SK-N-SH (cell line): ENCODE measurements at regions not wholly inside any gene's neighbourhood (a gene's known extent, or its start where the extent isn't known, plus 50 kb on each side); places are given as distances from the start of the nearest gene placed in this dataset.

Source experiments
- CTCF ChIA-PET: fragments of 300-600, 350-600 bp; formaldehyde crosslinking; extraction: SDS; loops from one replicate; lab custom pipeline; 2021; lab: Yijun Ruan, JAX
- POLR2A ChIA-PET: fragments of 350-600 bp; sonication (Branson Sonifier 250); formaldehyde crosslinking; extraction: SDS; loops from one replicate; lab custom pipeline; 2020; ENCODE audit warnings: antibody characterized with exemption, inconsistent platforms; lab: Yijun Ruan, JAX
- DNase-seq: peaks from one replicate; pipeline ENCODE4 v3.0.0; 2012
- H2AFZ ChIP-seq: fragments of 200-600 bp; sonication (generic); 2 replicates; pipeline ENCODE4 v1.8.1; 2016; ENCODE audit warnings: antibody characterized with exemption, mild to moderate bottlenecking, low read depth
- H3F3A ChIP-seq: fragments of 200-600 bp; sonication (generic); replicated peaks from 2 replicates; pipeline ENCODE3; 2016; ENCODE audit warnings: antibody characterized with exemption, mild to moderate bottlenecking; ENCODE audit not compliant: insufficient read depth
- H3K27ac ChIP-seq, 2 experiments: fragments of 200-500 bp in 1 of 2; fragments of 200-600 bp in 1 of 2; sonication (Bioruptor generic) in 1 of 2; sonication (generic), shearing (Covaris generic) in 1 of 2; 2 replicates each; pipeline versions ENCODE4 v1.5.1 to v1.6.1; 2014 to 2016; ENCODE audit warnings: low read depth in 2 of 2, inconsistent platforms in 1 of 2, low read length in 1 of 2, mild to moderate bottlenecking in 1 of 2, mixed read lengths in 1 of 2
- H3K27me3 ChIP-seq: fragments of 200-600 bp; sonication (generic), shearing (Covaris generic); 2 replicates; pipeline ENCODE4 v1.6.1; 2016; ENCODE audit warnings: mixed run types; ENCODE audit not compliant: insufficient read depth
- H3K36me3 ChIP-seq, 2 experiments: fragments of 200-500 bp in 1 of 2; fragments of 200-600 bp in 1 of 2; sonication (Bioruptor generic) in 1 of 2; sonication (generic) in 1 of 2; replicated peaks in 1 of 2; 2 replicates each; pipeline versions ENCODE3 to v1.5.1; 2014 to 2016; ENCODE audit warnings: low read length in 1 of 2, mild to moderate bottlenecking in 1 of 2; ENCODE audit not compliant: insufficient read depth in 2 of 2, control insufficient read depth in 1 of 2
- H3K4me1 ChIP-seq, 2 experiments: fragments of 200-500 bp in 1 of 2; fragments of 200-600 bp in 1 of 2; sonication (Bioruptor generic) in 1 of 2; sonication (generic), shearing (Covaris generic) in 1 of 2; 2 replicates each; pipeline versions ENCODE4 v1.5.1 to v1.6.1; 2014 to 2016; ENCODE audit warnings: low read depth in 1 of 2, low read length in 1 of 2, mixed run types in 1 of 2; ENCODE audit not compliant: insufficient read depth in 2 of 2, control insufficient read depth in 1 of 2
- H3K4me2 ChIP-seq: fragments of 200-600 bp; sonication (generic), shearing (Covaris generic); 2 replicates; pipeline ENCODE4 v1.6.1; 2017; ENCODE audit warnings: mixed run types
- H3K4me3 ChIP-seq, 2 experiments: fragments of 200-500 bp in 1 of 2; fragments of 200-600 bp in 1 of 2; sonication (Bioruptor generic) in 1 of 2; sonication (generic), shearing (Covaris generic) in 1 of 2; 2 replicates each; pipeline versions ENCODE4 v1.5.1 to v1.8.1; 2014 to 2016; ENCODE audit warnings: low read depth in 2 of 2, inconsistent platforms in 1 of 2, low read length in 1 of 2, mild to moderate bottlenecking in 1 of 2, mixed read lengths in 1 of 2, moderate library complexity in 1 of 2
- H3K79me2 ChIP-seq: fragments of 200-600 bp; sonication (generic); 2 replicates; pipeline ENCODE4 v1.8.1; 2017; ENCODE audit warnings: mild to moderate bottlenecking; ENCODE audit not compliant: insufficient read depth
- H3K9ac ChIP-seq: fragments of 200-600 bp; sonication (generic); 2 replicates; pipeline ENCODE4 v1.6.1; 2017; ENCODE audit warnings: mixed run types
- H3K9me2 ChIP-seq: fragments of 200-600 bp; sonication (generic); 2 replicates; pipeline ENCODE4 v1.6.1; 2017; ENCODE audit warnings: mixed run types
- H3K9me3 ChIP-seq: fragments of 200-600 bp; sonication (generic); 2 replicates; pipeline ENCODE4 v1.6.1; 2017; ENCODE audit warnings: mixed run types, mild to moderate bottlenecking, moderate library complexity
- H4K20me1 ChIP-seq: fragments of 200-600 bp; sonication (generic); 2 replicates; pipeline ENCODE4 v1.6.1; 2017; ENCODE audit warnings: mild to moderate bottlenecking, mixed run types; ENCODE audit not compliant: insufficient read depth
- CHD2 ChIP-seq: fragments of 150-350 bp; IDR thresholded peaks from 2 replicates; pipeline ENCODE4 v1.6.1; 2018; ENCODE audit warnings: low read length; ENCODE audit not compliant: partially characterized antibody
- EP300 ChIP-seq, 2 experiments: IDR thresholded peaks; 2 replicates each; pipeline versions ENCODE4 v1.4.0 to v1.6.1; 2012; ENCODE audit warnings: borderline replicate concordance in 1 of 2, low read depth in 1 of 2, low read length in 1 of 2
- EZH2phosphoT487 ChIP-seq: fragments of 200-600 bp; sonication (generic); IDR thresholded peaks from 2 replicates; pipeline ENCODE4 v1.6.1; 2017; ENCODE audit warnings: low read depth, mixed run types, mild to moderate bottlenecking, antibody characterized with exemption, moderate library complexity, borderline replicate concordance
- FOSL2 ChIP-seq: IDR thresholded peaks from 2 replicates; pipeline ENCODE4 v1.4.0; 2012; ENCODE audit warnings: low read depth, mild to moderate bottlenecking, moderate library complexity, borderline replicate concordance
- FOXM1 ChIP-seq: IDR thresholded peaks from 2 replicates; pipeline ENCODE4 v1.4.0; 2012; ENCODE audit warnings: low read depth, mild to moderate bottlenecking
- GABPA ChIP-seq: IDR thresholded peaks from 2 replicates; pipeline ENCODE4 v1.4.0; 2012; ENCODE audit warnings: low read depth, mild to moderate bottlenecking
- JUND ChIP-seq: IDR thresholded peaks from 2 replicates; pipeline ENCODE4 v1.4.0; 2012
- MAX ChIP-seq: IDR thresholded peaks from 2 replicates; pipeline ENCODE4 v1.4.0; 2012; ENCODE audit warnings: low read depth
- NFIC ChIP-seq: IDR thresholded peaks from 2 replicates; pipeline ENCODE4 v1.4.0; 2012; ENCODE audit warnings: borderline replicate concordance
- NRF1 ChIP-seq: IDR thresholded peaks from 2 replicates; pipeline ENCODE4 v1.6.1; 2012; ENCODE audit warnings: low read depth, mild to moderate bottlenecking, low read length
- PBX3 ChIP-seq: IDR thresholded peaks from 2 replicates; pipeline ENCODE4; 2012
- REST ChIP-seq: IDR thresholded peaks from 2 replicates; pipeline ENCODE4 v1.6.1; 2012; ENCODE audit warnings: mild to moderate bottlenecking, low read depth, low read length, moderate library complexity
- RFX5 ChIP-seq: IDR thresholded peaks from 2 replicates; pipeline ENCODE4 v1.6.1; 2012; ENCODE audit warnings: mild to moderate bottlenecking, improper control_type of control experiment, low read length
- SIN3A ChIP-seq: IDR thresholded peaks from 2 replicates; pipeline ENCODE4 v1.6.1; 2012; ENCODE audit warnings: low read depth, mild to moderate bottlenecking, low read length, moderate library complexity, borderline replicate concordance
- SMC3 ChIP-seq: IDR thresholded peaks from 2 replicates; pipeline ENCODE4 v1.6.1; 2012; ENCODE audit warnings: low read depth, low read length, improper control_type of control experiment
- TCF12 ChIP-seq: IDR thresholded peaks from 2 replicates; pipeline ENCODE4 v1.4.0; 2012
- TEAD4 ChIP-seq: IDR thresholded peaks from 2 replicates; pipeline ENCODE4 v1.4.0; 2012; ENCODE audit warnings: mild to moderate bottlenecking, borderline replicate concordance; ENCODE audit not compliant: insufficient read depth
- WGBS: methylation state at CpG from one replicate; pipeline ENCODE4 v1.1.6; 2017; ENCODE audit warnings: low lambda C conversion rate; 5-methylcytosine and 5-hydroxymethylcytosine counted together

GRCh38 chr2:187912950-187913349 lies 358.7 kb upstream of the TFPI start:
- Histone ChIP-seq H3K9me2 (no peaks in the 10 kb centered on the region), H3K4me3 (no peak overlapping the region), H3K9me3 (no peaks in the 10 kb centered on the region), H3K27me3 (no peaks in the 10 kb centered on the region), H3K79me2 (no peaks in the 10 kb centered on the region), H3K4me1 (no peaks in the 10 kb centered on the region; a peak in 1 of 4 replicates), H3K9ac (no peak overlapping the region), H3K36me3 (no peaks in the 10 kb centered on the region), H3K4me2 (no peak overlapping the region), H2AFZ (no peak overlapping the region), H4K20me1 (no peaks in the 10 kb centered on the region), H3F3A (no peaks in the 10 kb centered on the region), H3K27ac (no peak overlapping the region)
- CTCF ChIA-PET = interaction anchor here (1.2 kb wide), 2 partner anchors 43 to 413 kb away, joined by 3 to 5 read pairs; no protein-coding TSS in a partner anchor
- no peak for DNase-seq
- TF ChIP-seq JUND (no peak), FOSL2 (0 out of 2 replicates have a peak, but pooled peaks have one; percentile 2), GABPA (no peak)
- TF ChIP-seq, all 33 proteins: peak for 1
- POLR2A ChIA-PET = no interaction called here

GRCh38 chr2:187915810-187916209 lies 361.6 kb upstream of the TFPI start:
- no peak overlapping the region for H3K4me3 ChIP-seq
- no peaks in the 10 kb centered on the region for H3F3A ChIP-seq
- POLR2A ChIA-PET = no interaction called here
- no peak for DNase-seq
- no peaks in the 10 kb centered on the region for H3K4me1 ChIP-seq
- H3K9ac ChIP-seq = no peak overlapping the region
- no peaks in the 10 kb centered on the region for H3K9me2 ChIP-seq
- H4K20me1 ChIP-seq = no peaks in the 10 kb centered on the region
- H3K79me2 ChIP-seq = no peaks in the 10 kb centered on the region
- WGBS = 88% methylated on average over 4 of the region's 4 CpGs
- no peak overlapping the region for H3K27ac ChIP-seq
- H3K27me3 ChIP-seq = no peaks in the 10 kb centered on the region
- no peak for TF ChIP-seq EZH2phosphoT487
- TF ChIP-seq, all 33 proteins: peak for 0
- no peaks in the 10 kb centered on the region for H3K36me3 ChIP-seq
- CTCF ChIA-PET = no interaction called here
- no peaks in the 10 kb centered on the region for H3K9me3 ChIP-seq
- H3K4me2 ChIP-seq = no peak overlapping the region
- H2AFZ ChIP-seq = no peak overlapping the region

GRCh38 chr2:187916799-187917198 lies 362.6 kb upstream of the TFPI start:
- Histone ChIP-seq H3K36me3 (no peaks in the 10 kb centered on the region), H2AFZ (no peak overlapping the region), H3K4me1 (no peaks in the 10 kb centered on the region)
- no peak for TF ChIP-seq RFX5
- no peak for TF ChIP-seq EZH2phosphoT487
- no peak for TF ChIP-seq FOXM1
- TF ChIP-seq EP300 (IDR thresholded peaks at IDR 0.05; ENCODE audit: borderline replicate concordance in 1 of 2, low read depth in 1 of 2, low read length in 1 of 2) = no peak
- no peak for TF ChIP-seq TEAD4
- TF ChIP-seq REST = no peak
- TF ChIP-seq JUND = no peak
- no peak for TF ChIP-seq NRF1
- TF ChIP-seq CHD2 = no peak
- TF ChIP-seq TCF12 = no peak
- no peak for TF ChIP-seq MAX
- TF ChIP-seq NFIC = no peak
- TF ChIP-seq SMC3 = no peak
- no peak for TF ChIP-seq SIN3A
- no peak for TF ChIP-seq PBX3
- TF ChIP-seq, all 33 proteins: peak for 0
- no peaks in the 10 kb centered on the region for H3K9me2 ChIP-seq
- ChIA-PET POLR2A (no interaction called here), CTCF (no interaction called here)
- no peaks in the 10 kb centered on the region for H4K20me1 ChIP-seq
- H3F3A ChIP-seq = no peaks in the 10 kb centered on the region
- H3K4me2 ChIP-seq = no peak overlapping the region
- no peak overlapping the region for H3K27ac ChIP-seq
- H3K4me3 ChIP-seq = no peak overlapping the region
- no peaks in the 10 kb centered on the region for H3K79me2 ChIP-seq
- no peak overlapping the region for H3K9ac ChIP-seq
- no peak for DNase-seq
- WGBS = 38% methylated on average over 1 of the region's 1 CpG
- H3K27me3 ChIP-seq = no peaks in the 10 kb centered on the region
- no peaks in the 10 kb centered on the region for H3K9me3 ChIP-seq
